Fibroblast of the aortic adventitia (primary cell): ENCODE measurements at regions not wholly inside any gene's neighbourhood (a gene's known extent, or its start where the extent isn't known, plus 50 kb on each side); places are given as distances from the start of the nearest gene placed in this dataset.

Experiments used
- DNase-seq: peaks from one replicate; pipeline ENCODE4 v3.0.0-alpha.2; 2010; ENCODE audit warnings: low read depth
- H3K4me3 ChIP-seq: 2 replicates; pipeline ENCODE4 v1.5.1; 2011; ENCODE audit warnings: low read depth, mild to moderate bottlenecking, control low read depth, low read length, moderate library complexity
- CTCF ChIP-seq: IDR thresholded peaks from 2 replicates; pipeline ENCODE4 v1.5.1; 2011; ENCODE audit warnings: mild to moderate bottlenecking, low read length, control low read depth, inconsistent platforms; ENCODE audit not compliant: insufficient read depth

GRCh38 chr4:176492646-176493302 lies 173.0 kb downstream of the SPCS3 start:
- DNase-seq = peak; percentile 81
- H3K4me3 ChIP-seq = peak overlapping the region; percentile 22
- TF ChIP-seq CTCF = no peak

GRCh38 chr4:176498617-176499256 lies 179.0 kb downstream of the SPCS3 start:
- DNase-seq = peak; percentile 63
- TF ChIP-seq CTCF = no peak
- H3K4me3 ChIP-seq = no peak overlapping the region

GRCh38 chr4:176499518-176499917 lies 179.8 kb downstream of the SPCS3 start:
- peak; percentile 66 for DNase-seq
- no peak overlapping the region for H3K4me3 ChIP-seq
- no peak for TF ChIP-seq CTCF

GRCh38 chr4:176500894-176501293 lies 181.1 kb downstream of the SPCS3 start:
- H3K4me3 ChIP-seq = no peak overlapping the region
- DNase-seq = no peak
- no peak for TF ChIP-seq CTCF

- no peak for TF ChIP-seq CTCF
- no peak for DNase-seq
- H3K4me3 ChIP-seq = no peak overlapping the region
These were observed 184.4 kb downstream of the SPCS3 start for GRCh38 chr4:176504118-176504517.

GRCh38 chr4:176507845-176508533 lies 188.2 kb downstream of the SPCS3 start:
- no peak for TF ChIP-seq CTCF

More at GRCh38 chr4:176507845-176508533, 188.2 kb downstream of the SPCS3 start:
- no peak overlapping the region for H3K4me3 ChIP-seq
- DNase-seq = no peak
